SK-N-SH (cell line): ENCODE measurements at regions not wholly inside any gene's neighbourhood (a gene's known extent, or its start where the extent isn't known, plus 50 kb on each side); places are given as distances from the start of the nearest gene placed in this dataset.

Source experiments
- CTCF ChIP-seq: fragments of 200-600 bp; sonication (generic); IDR thresholded peaks from 2 replicates; pipeline ENCODE4 v1.6.1; 2017; ENCODE audit warnings: antibody characterized with exemption, mild to moderate bottlenecking, moderate library complexity
- ELF1 ChIP-seq: IDR thresholded peaks from 2 replicates; pipeline ENCODE4 v1.4.0; 2012
- EZH2phosphoT487 ChIP-seq: fragments of 200-600 bp; sonication (generic); IDR thresholded peaks from 2 replicates; pipeline ENCODE4 v1.6.1; 2017; ENCODE audit warnings: low read depth, mixed run types, mild to moderate bottlenecking, antibody characterized with exemption, moderate library complexity, borderline replicate concordance
- MXI1 ChIP-seq: IDR thresholded peaks from 2 replicates; pipeline ENCODE4 v1.6.1; 2012; ENCODE audit warnings: mild to moderate bottlenecking, low read depth, low read length, improper control_type of control experiment
- RAD21 ChIP-seq: IDR thresholded peaks from 2 replicates; pipeline ENCODE4 v1.6.1; 2012; ENCODE audit warnings: mild to moderate bottlenecking, low read length
- TCF12 ChIP-seq: IDR thresholded peaks from 2 replicates; pipeline ENCODE4 v1.4.0; 2012

GRCh38 chr2:21944536-21944935 is 820.8 kb downstream of the TDRD15 start:
- TF ChIP-seq RAD21 (no peak), CTCF (no peak), TCF12 (no peak), ELF1 (no peak), EZH2phosphoT487 (no peak), MXI1 (no peak)
